WTC11 (cell line): ENCODE measurements at regions not wholly inside any gene's neighbourhood (a gene's known extent, or its start where the extent isn't known, plus 50 kb on each side); places are given as distances from the start of the nearest gene placed in this dataset.

Experiments
- ATAC-seq: fragments of 200-7000 bp; cut with Tn5 transposase; 2 replicates; pipeline ENCODE4 v1.10.0; 2021; ENCODE audit warnings: mild to moderate bottlenecking, moderate library complexity
- CTCF ChIA-PET: fragments of 300-600 bp; sonication (Branson Sonifier 250); formaldehyde crosslinking; loops from one replicate; lab custom pipeline; 2021; ENCODE audit warnings: antibody characterized with exemption; lab: Charles Lee
- POLR2A ChIA-PET: fragments of 350-600 bp; sonication (Branson Sonifier 250); formaldehyde crosslinking; loops from one replicate; lab custom pipeline; 2021; ENCODE audit warnings: antibody characterized with exemption; lab: Charles Lee
- DNase-seq: peaks from one replicate; pipeline ENCODE4 v3.0.0; 2021; ENCODE audit warnings: low spot score
- H3K27ac Mint-ChIP-seq: 2 replicates; pipeline ENCODE4 v1.8.0; 2021; ENCODE audit warnings: mixed read lengths
- H3K27me3 Mint-ChIP-seq: 2 replicates; pipeline ENCODE4 v1.8.0; 2021; ENCODE audit warnings: low read depth, mild to moderate bottlenecking, moderate library complexity, mixed read lengths
- H3K36me3 Mint-ChIP-seq: 2 replicates; pipeline ENCODE4 v1.8.0; 2021; ENCODE audit warnings: mixed read lengths
- H3K4me1 Mint-ChIP-seq: 2 replicates; pipeline ENCODE4 v1.8.0; 2022; ENCODE audit warnings: mixed read lengths
- H3K4me3 Mint-ChIP-seq: 2 replicates; pipeline ENCODE4 v1.8.0; 2021; ENCODE audit warnings: mild to moderate bottlenecking, moderate library complexity, mixed read lengths
- H3K9me3 Mint-ChIP-seq: 2 replicates; pipeline ENCODE4 v1.8.0; 2021; ENCODE audit warnings: mixed read lengths
- ESRRA ChIP-seq: sonication (generic); formaldehyde crosslinking; IDR thresholded peaks from 2 replicates; pipeline ENCODE4 v1.8.1; 2022; ENCODE audit warnings: mild to moderate bottlenecking, missing genetic modification reagents, borderline replicate concordance
- ETV6 ChIP-seq: sonication (generic); formaldehyde crosslinking; IDR thresholded peaks from 2 replicates; pipeline ENCODE4 v1.8.1; 2022; ENCODE audit warnings: mild to moderate bottlenecking, missing genetic modification reagents
- FOXJ3 ChIP-seq: sonication (generic); formaldehyde crosslinking; IDR thresholded peaks from 2 replicates; pipeline ENCODE4 v1.9.0; 2021; ENCODE audit warnings: missing genetic modification reagents, mild to moderate bottlenecking, borderline replicate concordance
- IRF2 ChIP-seq: sonication (generic); formaldehyde crosslinking; IDR thresholded peaks from 2 replicates; pipeline ENCODE4 v1.8.0; 2022; ENCODE audit warnings: low read depth, missing genetic modification reagents, borderline replicate concordance
- JAZF1 ChIP-seq: fragments of 250-450 bp; sonication (Bioruptor Pico); IDR thresholded peaks from 2 replicates; pipeline ENCODE4 v1.9.0; 2021; ENCODE audit warnings: moderate library complexity, mild to moderate bottlenecking, inconsistent platforms
- NFE2L1 ChIP-seq: sonication (generic); formaldehyde crosslinking; IDR thresholded peaks from 2 replicates; pipeline ENCODE4 v1.8.1; 2023; ENCODE audit warnings: missing genetic modification reagents
- NFYB ChIP-seq: sonication (generic); formaldehyde crosslinking; conservative IDR thresholded peaks from 2 replicates; pipeline ENCODE4 v1.8.0; 2022; ENCODE audit warnings: low read depth, missing genetic modification reagents
- NR1H2 ChIP-seq: sonication (generic); formaldehyde crosslinking; IDR thresholded peaks from 2 replicates; pipeline ENCODE4 v1.9.0; 2021; ENCODE audit warnings: mild to moderate bottlenecking, moderate library complexity, missing genetic modification reagents
- RELA ChIP-seq: sonication (generic); formaldehyde crosslinking; IDR thresholded peaks from 2 replicates; pipeline ENCODE4 v1.8.1; 2022; ENCODE audit warnings: missing genetic modification reagents, mild to moderate bottlenecking, borderline replicate concordance
- RORB ChIP-seq: fragments of 250-450 bp; sonication (Bioruptor Pico); IDR thresholded peaks from 2 replicates; pipeline ENCODE4 v1.9.0; 2021; ENCODE audit warnings: mild to moderate bottlenecking
- SMAD3 ChIP-seq: sonication (generic); formaldehyde crosslinking; IDR thresholded peaks from 2 replicates; pipeline ENCODE4 v1.8.0; 2022; ENCODE audit warnings: missing genetic modification reagents, mild to moderate bottlenecking, borderline replicate concordance
- SOX15 ChIP-seq: fragments of 250-450 bp; sonication (Bioruptor Pico); IDR thresholded peaks from 2 replicates; pipeline ENCODE4 v1.9.0; 2021; ENCODE audit warnings: mild to moderate bottlenecking
- STAT6 ChIP-seq: sonication (generic); formaldehyde crosslinking; conservative IDR thresholded peaks from 2 replicates; pipeline ENCODE4 v1.8.1; 2023; ENCODE audit warnings: mild to moderate bottlenecking, low read depth, missing genetic modification reagents, moderate library complexity
- TEAD1 ChIP-seq: sonication (generic); formaldehyde crosslinking; IDR thresholded peaks from 2 replicates; pipeline ENCODE4 v1.8.0; 2022; ENCODE audit warnings: mild to moderate bottlenecking, missing genetic modification reagents
- TEAD4 ChIP-seq: sonication (generic); formaldehyde crosslinking; IDR thresholded peaks from 2 replicates; pipeline ENCODE4 v1.8.0; 2022; ENCODE audit warnings: mild to moderate bottlenecking, missing genetic modification reagents
- TP53 ChIP-seq: sonication (generic); formaldehyde crosslinking; IDR thresholded peaks from 2 replicates; pipeline ENCODE4 v1.8.1; 2023; ENCODE audit warnings: mild to moderate bottlenecking, missing genetic modification reagents
- USF2 ChIP-seq: sonication (generic); formaldehyde crosslinking; IDR thresholded peaks from 2 replicates; pipeline ENCODE4 v1.8.1; 2023; ENCODE audit warnings: mild to moderate bottlenecking, missing genetic modification reagents, moderate library complexity
- ZNF138 ChIP-seq: sonication (generic); formaldehyde crosslinking; conservative IDR thresholded peaks from 2 replicates; pipeline ENCODE4 v1.8.1; 2022; ENCODE audit warnings: mild to moderate bottlenecking, moderate library complexity, missing genetic modification reagents
- ZNF232 ChIP-seq: sonication (generic); formaldehyde crosslinking; IDR thresholded peaks from 2 replicates; pipeline ENCODE4 v1.8.0; 2022; ENCODE audit warnings: mild to moderate bottlenecking, missing genetic modification reagents
- ZNF263 ChIP-seq: sonication (generic); formaldehyde crosslinking; IDR thresholded peaks from 2 replicates; pipeline ENCODE4 v1.8.1; 2022; ENCODE audit warnings: low read depth, mild to moderate bottlenecking, moderate library complexity, missing genetic modification reagents
- ZNF512 ChIP-seq: sonication (generic); formaldehyde crosslinking; IDR thresholded peaks from 2 replicates; pipeline ENCODE4 v1.8.1; 2022; ENCODE audit warnings: missing genetic modification reagents, borderline replicate concordance
- TF ChIP-seq, protein P1 (sequence below): sonication (generic); formaldehyde crosslinking; IDR thresholded peaks from 2 replicates; pipeline ENCODE4 v1.8.0; 2022; ENCODE audit warnings: mild to moderate bottlenecking, missing genetic modification reagents
- TF ChIP-seq, protein P2 (sequence below): sonication (generic); formaldehyde crosslinking; IDR thresholded peaks from 2 replicates; pipeline ENCODE4 v1.8.1; 2023; ENCODE audit warnings: mild to moderate bottlenecking, moderate library complexity, missing genetic modification reagents

GRCh38 chr5:89350684-89351083 is 467.7 kb upstream of the MEF2C start:
- no peak overlapping the region for H3K27ac Mint-ChIP-seq
- TF ChIP-seq TP53 (CRISPR knock-in tag) (no peak), FOXJ3 (CRISPR knock-in tag) (no peak), NFYB (CRISPR knock-in tag) (no peak), TEAD1 (CRISPR knock-in tag) (no peak), ZNF512 (no peak), JAZF1 (CRISPR knock-in tag) (no peak), STAT6 (CRISPR knock-in tag) (no peak), IRF2 (no peak), SOX15 (no peak), ZNF263 (CRISPR knock-in tag) (no peak), USF2 (no peak), ESRRA (CRISPR knock-in tag) (no peak), NR1H2 (no peak), NFE2L1 (CRISPR knock-in tag) (no peak)
- TF ChIP-seq, protein P1, sequence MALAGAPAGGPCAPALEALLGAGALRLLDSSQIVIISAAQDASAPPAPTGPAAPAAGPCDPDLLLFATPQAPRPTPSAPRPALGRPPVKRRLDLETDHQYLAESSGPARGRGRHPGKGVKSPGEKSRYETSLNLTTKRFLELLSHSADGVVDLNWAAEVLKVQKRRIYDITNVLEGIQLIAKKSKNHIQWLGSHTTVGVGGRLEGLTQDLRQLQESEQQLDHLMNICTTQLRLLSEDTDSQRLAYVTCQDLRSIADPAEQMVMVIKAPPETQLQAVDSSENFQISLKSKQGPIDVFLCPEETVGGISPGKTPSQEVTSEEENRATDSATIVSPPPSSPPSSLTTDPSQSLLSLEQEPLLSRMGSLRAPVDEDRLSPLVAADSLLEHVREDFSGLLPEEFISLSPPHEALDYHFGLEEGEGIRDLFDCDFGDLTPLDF (CRISPR knock-in tag): no peak
- H3K36me3 Mint-ChIP-seq: no peaks in the 10 kb centered on the region
- POLR2A ChIA-PET: no interaction called here
- no peaks in the 10 kb centered on the region for H3K27me3 Mint-ChIP-seq
- peaks cover 7% of the 10 kb centered on the region for H3K4me1 Mint-ChIP-seq
- DNase-seq (no peak), ATAC-seq (no peak)
- CTCF ChIA-PET: no interaction called here
- no peaks in the 10 kb centered on the region for H3K9me3 Mint-ChIP-seq
- H3K4me3 Mint-ChIP-seq: no peak overlapping the region

- Mint-ChIP-seq H3K9me3 (no peaks in the 10 kb centered on the region), H3K4me3 (no peak overlapping the region), H3K27ac (no peak overlapping the region; the same call in 1 of the 2 replicates), H3K4me1 (peaks cover 7% of the 10 kb centered on the region), H3K27me3 (no peaks in the 10 kb centered on the region)
- ChIA-PET CTCF (no interaction called here), POLR2A (no interaction called here)
- ATAC-seq: no peak
- TF ChIP-seq ZNF232 (CRISPR knock-in tag): no peak
- TF ChIP-seq ESRRA (CRISPR knock-in tag): no peak
- TF ChIP-seq, protein P2, sequence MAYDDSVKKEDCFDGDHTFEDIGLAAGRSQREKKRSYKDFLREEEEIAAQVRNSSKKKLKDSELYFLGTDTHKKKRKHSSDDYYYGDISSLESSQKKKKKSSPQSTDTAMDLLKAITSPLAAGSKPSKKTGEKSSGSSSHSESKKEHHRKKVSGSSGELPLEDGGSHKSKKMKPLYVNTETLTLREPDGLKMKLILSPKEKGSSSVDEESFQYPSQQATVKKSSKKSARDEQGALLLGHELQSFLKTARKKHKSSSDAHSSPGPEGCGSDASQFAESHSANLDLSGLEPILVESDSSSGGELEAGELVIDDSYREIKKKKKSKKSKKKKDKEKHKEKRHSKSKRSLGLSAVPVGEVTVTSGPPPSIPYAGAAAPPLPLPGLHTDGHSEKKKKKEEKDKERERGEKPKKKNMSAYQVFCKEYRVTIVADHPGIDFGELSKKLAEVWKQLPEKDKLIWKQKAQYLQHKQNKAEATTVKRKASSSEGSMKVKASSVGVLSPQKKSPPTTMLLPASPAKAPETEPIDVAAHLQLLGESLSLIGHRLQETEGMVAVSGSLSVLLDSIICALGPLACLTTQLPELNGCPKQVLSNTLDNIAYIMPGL (CRISPR knock-in tag): no peak
- no peak for TF ChIP-seq RORB (CRISPR knock-in tag)
- TF ChIP-seq RELA (CRISPR knock-in tag): no peak
- TF ChIP-seq TEAD4 (CRISPR knock-in tag): no peak
- TF ChIP-seq ETV6 (CRISPR knock-in tag): no peak
- no peak for TF ChIP-seq SMAD3 (CRISPR knock-in tag)
- no peak for TF ChIP-seq ZNF138 (CRISPR knock-in tag)
- TF ChIP-seq, all 79 proteins: peak for 0
- no peaks in the 10 kb centered on the region for H3K36me3 Mint-ChIP-seq
- DNase-seq: no peak
Measured at GRCh38 chr5:89349246-89349980, 466.4 kb upstream of the MEF2C start.
